DND-41 (cell line): ENCODE measurements at regions not wholly inside any gene's neighbourhood (a gene's known extent, or its start where the extent isn't known, plus 50 kb on each side); places are given as distances from the start of the nearest gene placed in this dataset.

Source experiments
- EZH2 ChIP-seq: IDR thresholded peaks from 3 replicates; pipeline ENCODE4 v1.6.1; 2012; ENCODE audit warnings: borderline replicate concordance, low read depth, mild to moderate bottlenecking, moderate library complexity, low read length, inconsistent platforms; ENCODE audit not compliant: severe bottlenecking
- TF ChIP-seq, protein P1 (sequence below): IDR thresholded peaks from 2 replicates; pipeline ENCODE4 v1.5.1; 2012; ENCODE audit warnings: borderline replicate concordance, low read length, moderate library complexity, mild to moderate bottlenecking; ENCODE audit not compliant: poor library complexity, severe bottlenecking; ENCODE audit errors: extremely low read depth

DNA sequence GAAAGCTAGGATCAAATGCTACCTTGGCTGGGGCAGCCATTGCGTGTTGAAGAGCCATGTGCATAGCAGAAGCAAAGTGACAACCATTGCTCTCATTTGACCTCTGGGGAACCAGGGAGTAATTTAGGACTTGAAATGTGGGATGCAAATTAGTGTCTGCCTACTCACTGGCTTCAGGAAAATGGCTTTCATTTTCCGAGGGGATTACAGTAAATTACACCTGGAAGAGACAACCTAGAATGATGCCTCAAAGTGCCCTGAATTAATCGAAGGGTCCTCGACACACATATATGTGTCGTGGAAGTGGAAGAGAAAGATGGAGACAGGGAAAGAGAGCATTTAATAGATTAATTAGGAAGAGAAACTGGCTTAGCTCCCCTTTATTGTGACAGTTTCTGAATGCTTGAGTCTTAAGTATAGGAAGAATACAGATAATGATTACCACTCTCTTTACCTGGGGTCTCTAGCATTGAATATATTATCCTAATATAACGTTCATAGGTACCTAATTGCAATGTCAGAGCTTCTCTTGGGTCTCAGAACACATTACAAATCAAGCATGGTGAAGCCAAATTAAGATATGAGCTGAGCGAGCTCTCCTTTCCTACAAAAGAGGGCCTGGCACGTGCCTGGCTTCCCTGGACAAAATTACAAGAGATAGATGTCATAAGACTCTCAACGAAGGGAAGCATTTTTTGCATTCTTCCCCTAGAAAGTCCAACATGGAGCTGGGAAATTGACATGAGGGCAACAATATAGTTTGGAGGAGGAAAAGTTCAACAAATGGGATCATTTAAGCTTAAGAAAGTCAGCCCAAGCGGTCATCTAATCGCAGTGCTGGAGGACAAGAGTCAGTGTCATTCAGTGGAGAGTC, 59.5 kb downstream of the MYCN start:
- no peak for TF ChIP-seq EZH2
- TF ChIP-seq, protein P1, sequence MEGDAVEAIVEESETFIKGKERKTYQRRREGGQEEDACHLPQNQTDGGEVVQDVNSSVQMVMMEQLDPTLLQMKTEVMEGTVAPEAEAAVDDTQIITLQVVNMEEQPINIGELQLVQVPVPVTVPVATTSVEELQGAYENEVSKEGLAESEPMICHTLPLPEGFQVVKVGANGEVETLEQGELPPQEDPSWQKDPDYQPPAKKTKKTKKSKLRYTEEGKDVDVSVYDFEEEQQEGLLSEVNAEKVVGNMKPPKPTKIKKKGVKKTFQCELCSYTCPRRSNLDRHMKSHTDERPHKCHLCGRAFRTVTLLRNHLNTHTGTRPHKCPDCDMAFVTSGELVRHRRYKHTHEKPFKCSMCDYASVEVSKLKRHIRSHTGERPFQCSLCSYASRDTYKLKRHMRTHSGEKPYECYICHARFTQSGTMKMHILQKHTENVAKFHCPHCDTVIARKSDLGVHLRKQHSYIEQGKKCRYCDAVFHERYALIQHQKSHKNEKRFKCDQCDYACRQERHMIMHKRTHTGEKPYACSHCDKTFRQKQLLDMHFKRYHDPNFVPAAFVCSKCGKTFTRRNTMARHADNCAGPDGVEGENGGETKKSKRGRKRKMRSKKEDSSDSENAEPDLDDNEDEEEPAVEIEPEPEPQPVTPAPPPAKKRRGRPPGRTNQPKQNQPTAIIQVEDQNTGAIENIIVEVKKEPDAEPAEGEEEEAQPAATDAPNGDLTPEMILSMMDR, result no peak
